HG02938 (cell line): ENCODE measurements at regions not wholly inside any gene's neighbourhood (a gene's known extent, or its start where the extent isn't known, plus 50 kb on each side); places are given as distances from the start of the nearest gene placed in this dataset.

Source experiments
- ATAC-seq: cut with Tn5 transposase; IDR thresholded peaks from one replicate; pipeline ENCODE4 v1.9.1; 2021; ENCODE audit warnings: mild to moderate bottlenecking, moderate library complexity; ENCODE audit not compliant: unreplicated experiment

DNA sequence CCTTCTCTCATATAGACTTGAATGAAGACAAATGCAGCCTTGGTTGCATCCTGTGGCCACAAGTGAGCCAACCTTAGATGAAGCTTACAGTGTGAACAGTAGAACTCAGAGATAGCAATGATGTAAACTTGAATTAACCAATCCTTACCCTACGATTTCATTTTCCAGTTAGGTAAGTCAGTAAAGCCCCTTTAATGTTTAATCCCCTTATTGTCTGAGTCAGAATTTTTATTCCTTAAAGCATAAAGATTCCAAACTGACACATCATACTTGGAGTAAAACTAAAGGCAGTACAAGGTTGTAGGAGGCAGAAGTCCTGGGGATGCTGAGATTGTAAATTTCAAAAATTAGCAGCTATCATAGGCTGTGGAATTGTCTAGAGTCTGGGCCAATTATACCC, 507.8 kb upstream of the DPH6 start:
- no peak for ATAC-seq

DNA sequence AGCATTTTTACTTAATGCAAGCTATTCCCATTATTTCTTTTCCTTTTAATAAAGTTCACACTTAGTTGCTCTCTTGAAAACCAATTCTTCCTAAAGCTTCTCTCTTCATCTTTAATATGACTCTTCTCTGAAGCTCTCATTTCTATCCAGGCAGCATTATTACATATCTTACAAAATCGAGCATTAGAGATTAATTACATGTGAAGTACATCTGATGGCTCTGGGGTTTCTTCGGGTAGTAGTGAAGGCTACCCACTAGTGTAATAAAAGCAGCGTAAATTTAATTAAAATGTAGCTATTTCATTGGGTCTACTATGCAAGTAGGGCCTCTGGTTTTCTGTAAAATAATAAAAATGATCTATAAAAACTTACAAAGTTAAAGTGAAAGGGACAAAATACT, 513.6 kb upstream of the DPH6 start:
- ATAC-seq: no peak

DNA sequence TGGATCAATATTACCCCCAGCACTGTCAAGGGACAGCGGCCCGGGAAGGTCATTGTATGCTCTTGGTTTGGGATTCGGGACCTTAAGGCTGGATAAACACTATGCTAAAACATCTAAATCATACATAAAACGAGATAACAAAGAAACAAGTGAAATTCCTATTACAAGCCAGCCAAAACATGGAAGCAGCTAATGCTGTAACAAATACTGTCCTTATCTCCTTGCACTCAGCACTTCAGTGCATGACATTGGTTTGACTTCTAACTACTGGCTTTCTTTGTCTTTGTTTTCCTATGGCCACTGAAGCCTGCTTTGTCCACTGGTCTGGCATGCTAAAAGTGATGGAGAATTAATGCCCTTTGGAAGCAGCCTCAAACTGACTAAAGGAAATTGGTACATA, 516.4 kb upstream of the DPH6 start:
- no peak for ATAC-seq

DNA sequence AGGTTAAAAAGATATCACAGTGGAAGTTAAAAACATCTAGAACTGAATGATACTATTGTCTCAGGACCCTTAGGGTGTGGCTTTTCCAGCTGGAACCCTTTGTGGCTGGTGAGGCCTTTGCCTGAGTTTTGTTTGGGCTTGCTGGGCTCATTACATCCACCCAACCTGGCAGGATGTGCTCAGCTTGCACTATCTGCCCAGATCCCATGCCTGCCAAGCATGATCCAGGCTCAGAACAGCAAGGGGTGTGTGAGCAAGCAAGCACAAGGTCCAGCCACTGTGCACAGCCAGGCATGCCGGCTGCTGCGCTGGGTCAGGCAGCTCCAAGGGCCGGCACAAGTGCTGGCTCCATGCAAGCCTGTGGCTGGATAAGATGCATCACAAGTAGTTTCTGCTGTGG, 512.7 kb upstream of the CDIN1 start:
- no peak for ATAC-seq

DNA sequence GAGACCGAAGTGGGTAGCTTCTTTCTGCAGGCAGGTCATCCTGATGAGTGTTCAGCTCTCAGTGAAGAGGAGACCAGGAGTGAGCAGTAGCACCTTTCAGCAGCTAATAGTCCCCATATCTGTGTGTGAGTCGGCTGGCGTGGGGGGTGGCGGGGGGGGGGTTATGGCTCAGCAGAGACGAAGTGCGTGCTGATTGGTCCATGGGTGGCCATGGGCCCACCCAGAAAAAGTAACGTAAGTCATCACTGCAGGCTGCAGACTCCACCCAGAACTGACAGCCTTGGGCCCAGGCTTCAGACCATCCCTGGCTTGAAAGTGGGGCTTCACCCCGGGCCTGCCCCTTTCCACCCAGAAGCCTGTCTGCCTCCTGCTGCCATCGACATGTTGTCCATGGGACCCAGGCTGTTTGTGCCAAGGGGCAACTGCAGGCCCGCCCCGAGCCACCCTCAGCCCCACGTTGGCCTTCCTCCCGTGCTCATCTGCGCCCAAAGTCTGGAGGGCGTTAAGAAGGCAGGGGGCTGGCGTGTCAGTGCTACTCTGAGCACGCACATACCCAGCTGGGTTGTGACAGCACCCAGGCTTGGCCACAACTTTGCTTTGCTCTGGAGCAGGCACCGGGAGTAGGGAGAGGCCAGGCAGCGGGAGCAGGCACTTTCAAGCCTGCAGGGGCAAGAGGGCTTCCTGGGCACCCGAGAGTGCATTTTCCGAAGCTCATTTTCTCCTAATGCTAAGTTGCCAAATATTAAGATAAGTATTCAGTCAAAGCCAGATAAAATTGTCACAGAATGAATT, 511.7 kb upstream of the CDIN1 start:
- no peak for ATAC-seq

DNA sequence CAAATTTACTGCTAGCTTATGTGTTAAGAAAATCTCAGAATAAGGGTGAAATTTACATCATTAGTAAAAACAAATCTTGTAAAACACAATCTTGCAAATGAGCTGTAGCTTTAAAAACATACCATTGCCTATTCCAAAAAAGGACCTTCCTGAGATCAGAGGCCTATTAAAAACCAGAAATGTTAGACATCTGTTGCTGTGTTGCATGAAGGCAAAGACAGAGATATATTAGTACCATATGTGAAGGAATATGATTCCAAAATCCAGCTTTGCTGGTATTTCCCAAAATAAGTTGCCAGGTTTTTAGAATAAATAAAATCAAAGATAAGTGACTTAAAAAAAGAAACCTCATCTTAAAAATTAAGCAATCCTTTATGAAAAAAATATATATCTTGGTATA, 504.1 kb upstream of the CDIN1 start:
- no peak for ATAC-seq

DNA sequence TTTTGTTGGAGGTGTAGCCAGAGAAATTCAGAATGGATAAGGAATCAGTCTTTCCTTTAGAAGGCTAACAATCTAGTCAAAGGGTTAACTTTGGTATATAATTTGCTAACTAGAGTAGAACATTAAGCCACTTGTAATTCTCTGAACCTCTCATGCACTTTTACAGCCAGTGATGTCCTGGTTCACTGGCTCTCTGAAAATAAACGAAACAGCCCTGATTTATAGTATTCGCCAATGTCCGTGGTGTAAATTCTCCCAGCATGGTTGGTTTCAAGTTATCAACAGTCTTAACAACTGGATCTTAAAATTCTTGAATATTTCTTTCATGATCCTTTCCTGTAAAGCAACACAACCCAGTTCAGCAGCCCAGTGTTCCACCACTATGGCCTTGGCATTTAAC, 500.4 kb upstream of the CDIN1 start:
- ATAC-seq: no peak

DNA sequence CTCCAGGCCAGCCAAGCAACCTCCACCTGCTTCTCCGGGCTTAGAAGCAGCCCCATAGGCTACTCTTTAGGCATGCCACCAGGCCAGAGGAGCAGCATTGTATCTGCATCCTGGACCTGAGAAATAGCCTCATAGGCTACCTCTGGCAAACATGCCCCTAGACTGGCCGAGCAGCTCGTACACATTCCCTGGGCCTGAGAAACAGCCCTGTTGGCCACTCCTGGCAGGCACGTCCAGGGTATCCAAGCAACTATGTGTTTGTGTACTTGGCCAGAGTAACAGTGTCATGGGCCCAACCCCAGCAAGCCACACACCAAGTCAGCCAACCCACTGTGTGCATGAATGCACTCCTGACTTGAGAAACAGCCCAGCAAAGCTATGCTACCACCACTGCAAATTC, 498.7 kb upstream of the CDIN1 start:
- no peak for ATAC-seq

DNA sequence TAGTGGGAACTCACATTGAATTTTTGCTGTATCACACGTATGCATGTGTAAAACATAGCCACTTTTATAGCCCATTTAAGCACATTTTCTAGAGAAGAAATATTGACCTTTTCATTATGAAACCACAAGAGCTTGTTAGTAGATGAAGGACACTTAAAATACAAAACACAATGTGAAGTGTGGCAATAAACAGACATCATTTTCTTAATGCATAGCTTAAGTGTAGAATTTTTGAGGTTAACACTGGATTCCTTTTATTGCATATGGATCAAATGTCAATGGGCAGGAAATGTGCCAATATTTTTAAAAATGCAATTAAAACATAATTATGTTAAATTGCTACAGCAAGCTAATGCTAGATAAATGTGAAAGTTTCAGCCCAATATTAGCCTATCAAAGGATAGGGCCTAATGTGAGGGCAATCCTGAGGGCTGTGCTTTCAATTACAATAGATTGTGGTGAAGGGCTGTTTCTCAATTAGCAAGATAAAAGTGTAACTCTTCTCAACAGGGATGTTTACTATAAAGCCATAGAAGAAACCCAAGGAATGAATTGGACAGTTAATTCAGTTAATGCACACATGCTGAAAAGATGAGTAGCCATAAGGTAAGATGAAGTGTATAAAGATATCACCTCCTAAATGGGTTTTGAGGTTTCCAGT, 489.0 kb upstream of the CDIN1 start:
- no peak for ATAC-seq

DNA sequence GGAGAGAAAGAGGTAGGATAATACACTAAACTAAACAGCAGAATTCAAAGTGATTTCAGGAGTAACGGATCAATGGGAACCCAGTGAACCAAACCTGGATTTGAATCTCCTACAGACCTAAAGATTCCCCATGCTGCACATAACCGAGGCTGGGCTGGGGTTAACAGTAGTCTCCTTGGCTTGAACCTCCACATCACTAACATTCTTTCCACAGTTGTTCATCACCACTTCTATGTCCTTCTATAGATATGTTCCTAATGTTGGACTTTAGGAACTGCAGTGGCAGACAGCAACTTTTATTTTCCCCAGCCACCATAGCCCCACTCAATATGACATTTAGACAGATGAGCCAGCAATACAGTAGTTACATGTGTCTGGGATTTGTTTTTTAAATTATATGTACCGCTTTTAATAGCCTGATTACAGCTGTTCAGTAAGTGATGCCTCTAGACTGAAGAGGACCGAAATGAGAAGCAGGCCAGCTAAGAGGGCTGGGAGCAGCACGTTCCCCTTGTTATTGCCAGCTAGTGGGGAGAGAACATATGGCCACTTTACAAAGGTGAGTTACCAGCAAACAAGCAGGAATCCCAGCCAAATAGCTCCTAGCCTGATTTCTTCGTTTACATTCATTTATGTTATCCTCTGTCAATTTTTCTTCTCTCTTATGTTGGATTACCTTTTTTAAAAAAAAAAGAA, 472.6 kb upstream of the CDIN1 start:
- no peak for ATAC-seq

DNA sequence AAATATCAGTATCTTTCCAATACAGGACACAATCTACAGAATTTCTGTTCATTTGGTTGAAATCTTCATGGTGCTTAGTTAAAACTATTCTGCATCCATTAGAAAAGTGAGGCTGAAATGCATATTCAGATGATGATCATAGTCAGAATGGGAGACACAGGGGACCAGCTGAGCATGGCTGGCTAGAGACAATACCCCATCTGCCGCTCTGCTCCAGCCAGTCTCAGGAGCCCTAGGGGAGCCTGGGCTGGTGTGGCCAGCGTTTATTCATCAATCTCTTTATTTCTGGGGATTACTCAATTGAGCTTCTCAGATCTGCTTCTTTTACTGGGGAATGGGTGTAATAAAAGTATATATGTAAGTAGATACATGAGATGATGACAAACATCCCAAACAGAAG, 470.9 kb upstream of the CDIN1 start:
- no peak for ATAC-seq

DNA sequence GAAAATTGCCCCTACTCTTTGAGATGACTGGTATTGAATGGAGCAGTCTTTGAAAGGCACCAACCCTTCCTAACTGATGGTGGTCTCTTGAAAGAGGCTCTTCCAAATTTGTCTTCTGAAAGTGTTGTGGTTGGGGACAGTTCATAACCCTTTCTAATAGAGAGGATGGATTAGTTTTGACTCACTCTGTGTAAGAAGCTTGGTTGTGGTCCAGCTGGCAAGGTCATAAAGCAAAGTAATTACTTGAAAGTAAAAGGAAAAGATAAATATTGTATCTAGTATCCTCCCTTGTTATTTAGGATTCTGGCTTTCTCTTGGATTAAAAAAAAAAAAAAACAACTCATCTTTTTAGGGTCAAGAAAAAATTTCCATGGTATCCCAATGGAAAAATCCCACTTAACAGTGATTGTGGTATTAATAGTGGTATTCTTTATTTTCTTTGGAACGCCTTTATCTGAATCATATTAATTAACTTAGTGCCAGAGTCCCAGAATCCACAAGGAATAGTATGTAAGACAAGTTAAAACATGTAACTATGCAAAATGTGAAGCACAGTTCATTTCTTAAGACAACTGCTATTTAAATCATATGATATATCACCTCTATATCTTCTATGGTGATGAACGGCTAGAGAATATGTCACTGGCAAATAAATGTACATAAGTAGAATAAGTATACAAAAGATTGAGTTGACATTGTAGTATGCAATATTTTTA, 469.3 kb upstream of the CDIN1 start:
- no peak for ATAC-seq

DNA sequence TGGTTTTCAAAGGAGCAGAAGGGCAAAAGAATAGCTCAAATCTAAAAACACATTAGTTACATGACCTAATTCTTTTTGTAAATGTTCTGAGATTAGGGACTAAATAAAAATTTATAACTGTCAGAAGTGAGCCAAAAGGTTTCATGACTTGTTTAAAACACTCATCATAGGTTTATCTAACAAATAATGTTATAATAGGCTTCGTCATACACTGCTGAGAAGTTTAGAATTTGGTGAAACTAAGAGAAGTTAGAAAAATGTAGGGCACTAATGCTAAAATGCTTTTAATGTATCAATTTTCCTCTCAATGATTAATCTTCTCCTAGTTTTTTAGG, 468.8 kb upstream of the CDIN1 start:
- no peak for ATAC-seq

DNA sequence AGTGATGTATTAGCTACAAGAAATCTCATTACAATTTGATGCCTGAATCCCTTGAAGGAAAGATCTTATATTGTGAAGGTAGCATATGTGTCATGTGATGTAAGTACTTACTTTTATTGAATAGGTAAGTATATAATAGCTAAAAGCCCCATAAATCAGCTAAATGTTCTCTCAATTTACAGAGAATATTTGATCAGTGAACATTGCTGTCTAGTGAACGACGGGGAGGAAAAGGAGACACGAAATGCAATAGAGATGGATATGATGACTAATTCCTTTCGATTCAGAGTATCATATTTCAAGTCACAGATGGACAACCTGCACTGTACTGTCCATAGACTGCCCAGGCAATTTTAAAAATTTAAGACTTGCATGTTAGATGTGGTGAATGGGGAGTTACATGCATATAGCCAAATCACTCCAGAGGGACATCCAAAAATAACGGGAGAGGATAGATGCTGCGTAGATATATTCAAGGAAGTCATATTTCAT, 462.1 kb upstream of the CDIN1 start:
- no peak for ATAC-seq

DNA sequence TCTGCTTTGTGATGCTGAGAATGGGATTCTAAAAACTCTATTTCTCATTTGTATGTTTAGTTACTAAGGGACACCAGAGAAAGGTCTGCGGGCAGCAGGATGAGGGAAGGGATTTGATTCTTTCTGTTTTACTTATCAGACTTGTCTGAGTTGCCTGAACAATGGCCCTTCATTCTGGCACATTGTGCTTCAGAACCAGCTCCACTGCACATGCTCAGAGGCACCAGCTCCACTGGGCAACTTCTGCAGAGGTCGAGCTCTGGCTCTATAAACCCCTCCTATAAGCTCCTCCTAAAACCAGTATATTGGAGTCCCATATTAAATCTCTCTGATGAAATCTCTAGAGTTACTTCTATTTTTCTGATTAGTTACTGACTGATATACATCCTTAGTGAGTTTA, 453.2 kb upstream of the CDIN1 start:
- ATAC-seq: no peak

DNA sequence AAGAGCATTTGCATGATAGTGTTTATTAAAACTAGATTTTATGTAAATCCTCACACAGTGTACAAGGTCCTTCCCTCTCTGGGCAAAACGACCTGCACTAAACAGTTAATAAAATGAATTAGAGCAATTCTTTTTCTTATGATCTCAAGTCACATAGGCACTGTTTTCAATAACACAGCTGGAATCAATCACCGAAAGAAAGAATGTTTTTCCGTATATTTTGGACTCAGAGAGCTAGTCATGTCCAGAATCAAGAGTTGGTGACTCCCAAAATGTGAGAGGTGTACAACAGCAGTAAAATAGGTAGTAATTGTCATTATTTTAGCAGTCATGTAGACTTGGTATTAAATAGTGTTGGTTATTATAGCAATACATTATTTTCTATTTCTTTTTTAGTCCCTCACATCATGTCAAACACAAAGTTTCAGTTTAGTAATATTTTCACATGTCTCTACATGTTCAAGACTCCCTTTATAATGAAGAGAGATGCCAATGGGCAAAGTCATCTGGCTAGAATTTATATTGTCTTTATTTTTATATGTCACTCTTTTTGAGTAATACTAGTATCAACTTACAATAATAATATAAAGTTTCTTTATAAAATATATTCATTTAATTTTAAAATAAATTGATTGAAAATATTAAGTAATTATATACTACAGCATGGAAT, 448.6 kb upstream of the CDIN1 start:
- no peak for ATAC-seq

DNA sequence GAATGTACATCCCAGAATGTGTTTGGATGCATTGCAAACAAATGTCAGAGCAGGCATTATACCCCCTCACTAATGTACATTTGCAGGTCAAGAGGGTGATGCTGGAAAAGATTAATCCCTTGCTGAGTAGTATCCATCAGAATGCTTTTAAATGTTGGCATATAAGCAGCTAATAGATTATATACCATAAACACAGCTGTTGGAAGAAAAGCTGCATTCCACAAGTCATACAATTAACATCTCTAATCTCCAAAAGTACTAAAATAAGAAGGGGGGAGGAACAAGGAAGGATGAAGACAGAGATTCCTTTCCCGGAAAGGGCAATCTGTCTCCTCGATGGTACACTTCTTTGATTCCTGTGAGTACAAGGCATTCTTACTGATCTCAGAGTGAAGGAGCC, 445.7 kb upstream of the CDIN1 start:
- ATAC-seq: no peak

DNA sequence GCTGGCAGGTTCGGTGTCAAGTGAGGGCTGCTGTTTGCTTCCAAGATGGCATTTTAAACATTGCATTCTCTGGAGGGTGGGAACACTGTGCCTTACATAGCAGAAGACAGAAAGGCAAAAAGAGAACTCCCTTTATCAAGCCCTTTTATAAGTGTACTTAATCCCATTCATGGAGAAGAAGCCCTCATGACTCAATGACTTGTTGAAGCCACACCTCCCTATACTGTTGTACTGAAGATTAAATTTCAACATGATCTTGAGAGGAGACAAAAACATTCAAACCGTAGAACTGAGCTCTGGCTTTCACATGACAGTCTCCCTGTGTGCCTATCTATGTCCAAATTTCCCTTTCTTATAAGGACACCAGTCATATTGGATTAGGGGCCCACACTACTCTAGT, 443.4 kb upstream of the CDIN1 start:
- no peak for ATAC-seq

DNA sequence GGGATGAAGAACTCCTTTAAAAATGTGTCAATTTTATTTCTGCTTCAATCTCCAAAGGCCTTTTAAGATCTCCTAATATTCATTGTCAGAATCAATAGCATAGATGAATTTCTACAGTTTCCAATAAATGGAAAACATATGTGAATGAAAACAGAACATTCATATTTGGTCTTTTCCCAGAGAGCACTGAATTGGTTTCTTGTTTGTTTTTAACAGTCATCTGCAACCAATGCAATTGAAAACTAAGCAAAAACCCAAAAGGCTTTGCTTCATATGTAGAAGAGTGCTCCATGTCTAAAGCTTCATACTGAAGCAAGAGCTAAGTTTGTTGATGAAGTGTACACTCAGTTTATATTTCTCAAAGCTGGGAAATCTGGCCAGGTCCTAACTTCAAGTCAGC, 426.5 kb upstream of the CDIN1 start:
- no peak for ATAC-seq

DNA sequence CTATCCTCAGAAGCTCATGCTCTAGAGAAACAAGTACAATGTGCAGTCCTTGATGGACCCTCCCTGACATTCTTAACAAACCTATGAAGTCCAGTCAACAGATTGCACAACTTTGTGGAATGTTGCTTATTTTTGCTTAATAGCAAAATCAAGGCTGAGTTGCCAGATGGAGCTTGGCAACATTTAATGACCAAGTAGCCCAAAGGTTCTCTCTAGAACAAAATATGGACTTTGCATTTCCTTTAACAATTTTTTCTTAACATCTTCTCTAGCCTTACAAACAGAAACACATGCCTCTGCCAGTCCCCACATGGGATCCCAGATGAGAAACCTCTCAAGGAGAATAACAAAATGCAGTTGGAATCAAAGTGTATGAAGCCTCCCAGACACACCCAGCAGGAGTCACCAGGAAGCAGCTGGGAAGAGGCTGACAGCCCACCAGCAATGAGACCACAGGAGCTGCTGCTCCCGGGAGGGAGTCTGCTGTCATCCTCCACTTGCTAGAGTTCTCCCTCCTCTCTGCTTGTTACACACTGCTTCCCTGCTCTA, 422.5 kb upstream of the CDIN1 start:
- ATAC-seq: no peak

DNA sequence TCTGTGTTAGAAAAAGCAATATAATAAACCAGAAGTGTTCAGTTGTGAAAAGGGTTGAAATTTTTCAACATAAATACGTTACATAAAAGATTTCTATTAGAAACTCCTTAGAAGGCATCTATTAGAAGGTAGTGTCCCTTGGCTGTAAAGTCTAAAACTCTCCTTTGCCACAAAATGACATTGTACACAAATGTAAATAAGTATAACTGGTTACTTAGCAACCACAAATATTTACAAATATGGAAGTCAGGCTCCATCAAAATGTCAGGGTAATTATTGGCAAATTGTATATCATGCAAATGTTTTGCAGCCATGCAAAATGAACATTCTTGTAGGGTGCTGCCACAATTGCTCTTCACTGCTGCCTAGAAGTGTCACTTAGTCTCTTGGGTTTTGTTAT, 419.1 kb upstream of the CDIN1 start:
- ATAC-seq: no peak
